Liver (tissue), 7 donors: ENCODE measurements at regions not wholly inside any gene's neighbourhood (a gene's known extent, or its start where the extent isn't known, plus 50 kb on each side); places are given as distances from the start of the nearest gene placed in this dataset.

Experiments
- DNase-seq: peaks from one replicate; pipeline ENCODE4 v3.0.0-alpha.2; 2017; ENCODE audit warnings: low spot score
- H3K27ac ChIP-seq, 2 donors: one replicate each; pipeline ENCODE4 v1.7.0; 2013; ENCODE audit warnings: inconsistent platforms in 2 of 2, low read length in 2 of 2, control low read depth in 1 of 2, low read depth in 1 of 2, mild to moderate bottlenecking in 1 of 2
- H3K27me3 ChIP-seq, 4 donors: one replicate each; pipeline versions ENCODE4 v1.6.1 to v1.7.0; 2013; ENCODE audit warnings: low read length in 3 of 4, inconsistent platforms in 1 of 4, mild to moderate bottlenecking in 1 of 4, moderate library complexity in 1 of 4; ENCODE audit not compliant: control insufficient read depth in 4 of 4, insufficient read depth in 4 of 4
- H3K36me3 ChIP-seq, 4 donors: one replicate each; pipeline versions ENCODE4 v1.6.1 to v1.7.0; 2013; ENCODE audit warnings: low read length in 3 of 4, mild to moderate bottlenecking in 3 of 4, low read depth in 1 of 4, moderate library complexity in 1 of 4; ENCODE audit not compliant: control insufficient read depth in 4 of 4, insufficient read depth in 3 of 4
- H3K4me1 ChIP-seq, 4 donors: one replicate each; pipeline versions ENCODE4 v1.6.1 to v1.7.0; 2013; ENCODE audit warnings: low read length in 3 of 4, mild to moderate bottlenecking in 3 of 4, moderate library complexity in 1 of 4; ENCODE audit not compliant: control insufficient read depth in 4 of 4, insufficient read depth in 4 of 4
- H3K4me3 ChIP-seq, 3 donors: one replicate each; pipeline versions ENCODE4 v1.6.1 to v1.7.0; 2013; ENCODE audit warnings: low read length in 3 of 3, control low read depth in 1 of 3, low read depth in 1 of 3, mild to moderate bottlenecking in 1 of 3
- H3K9ac ChIP-seq, 2 donors: one replicate each; pipeline ENCODE4 v1.7.0; 2013; ENCODE audit warnings: low read length in 2 of 2, mild to moderate bottlenecking in 2 of 2, moderate library complexity in 2 of 2, control low read depth in 1 of 2, low read depth in 1 of 2
- H3K9me3 ChIP-seq, 4 donors: one replicate each; pipeline versions ENCODE4 v1.6.1 to v1.7.0; 2013; ENCODE audit warnings: low read length in 3 of 4; ENCODE audit not compliant: control insufficient read depth in 4 of 4
- ATF3 ChIP-seq: IDR thresholded peaks from 2 replicates; pipeline ENCODE4 v1.6.1; 2016; ENCODE audit warnings: antibody characterized with exemption
- FOXA1 ChIP-seq: IDR thresholded peaks from 2 replicates; pipeline ENCODE4 v1.6.1; 2016; ENCODE audit warnings: antibody characterized with exemption
- FOXA2 ChIP-seq: IDR thresholded peaks from 2 replicates; pipeline ENCODE4 v1.6.1; 2016; ENCODE audit warnings: antibody characterized with exemption
- HNF4A ChIP-seq, 2 donors: conservative IDR thresholded peaks; 2 replicates each; pipeline ENCODE4 v1.6.1; 2016; ENCODE audit warnings: antibody characterized with exemption in 2 of 2, mild to moderate bottlenecking in 2 of 2
- HNF4G ChIP-seq: IDR thresholded peaks from 2 replicates; pipeline ENCODE4 v1.6.1; 2016; ENCODE audit warnings: antibody characterized with exemption
- MAX ChIP-seq: IDR thresholded peaks from 2 replicates; pipeline ENCODE4 v1.6.1; 2016; ENCODE audit warnings: antibody characterized with exemption
- NR2F2 ChIP-seq: IDR thresholded peaks from 2 replicates; pipeline ENCODE4 v1.6.1; 2016; ENCODE audit warnings: antibody characterized with exemption
- RAD21 ChIP-seq, 2 donors: IDR thresholded peaks; 2 replicates each; pipeline ENCODE4 v1.6.1; 2016; ENCODE audit warnings: antibody characterized with exemption in 2 of 2, mild to moderate bottlenecking in 2 of 2
- REST ChIP-seq: IDR thresholded peaks from 2 replicates; pipeline ENCODE4 v1.6.1; 2016; ENCODE audit warnings: antibody characterized with exemption, mild to moderate bottlenecking
- RXRA ChIP-seq, 2 donors: IDR thresholded peaks; 2 replicates each; pipeline ENCODE4 v1.6.1; 2017 to 2018; ENCODE audit warnings: antibody characterized with exemption in 2 of 2, mild to moderate bottlenecking in 1 of 2
- ZBTB33 ChIP-seq: IDR thresholded peaks from 2 replicates; pipeline ENCODE4 v1.6.1; 2016; ENCODE audit warnings: antibody characterized with exemption
- WGBS: extraction: QIAGEN DNeasy Blood & Tissue Kit; methylation state at CpG from one replicate; pipeline ENCODE4 v1.1.7; 2013; 5-methylcytosine and 5-hydroxymethylcytosine counted together
- donor health status: healthy.
- donor health status: healthy.
- donor health status: healthy.
- donor health status: healthy.

GRCh38 chr1:93750955-93751354 is 69.3 kb upstream of the BCAR3 start:
- no peak overlapping the region for H3K4me3 ChIP-seq
- H3K27me3 ChIP-seq = no peaks in the 10 kb centered on the region
- H3K36me3 ChIP-seq = no peaks in the 10 kb centered on the region
- H3K9me3 ChIP-seq = no peaks in the 10 kb centered on the region
- no peak overlapping the region for H3K9ac ChIP-seq
- WGBS = 69% methylated on average over 6 of the region's 6 CpGs
- H3K4me1 ChIP-seq = peaks cover 0 to 7% (median 2%) of the 10 kb centered on the region in 4 donors
- no peak for DNase-seq
- no peak overlapping the region for H3K27ac ChIP-seq
- no peak for TF ChIP-seq ATF3
- no peak for TF ChIP-seq ZBTB33
- TF ChIP-seq HNF4G = no peak
- no peak for TF ChIP-seq FOXA1
- no peak for TF ChIP-seq NR2F2
- TF ChIP-seq RXRA (IDR thresholded peaks at IDR 0.05) = no peak
- no peak for TF ChIP-seq RAD21 (IDR thresholded peaks at IDR 0.05)
- no peak for TF ChIP-seq REST

- Histone ChIP-seq H3K27ac (no peak overlapping the region), H3K4me3 (no peak overlapping the region), H3K27me3 (no peaks in the 10 kb centered on the region), H3K36me3 (no peaks in the 10 kb centered on the region), H3K9me3 (no peaks in the 10 kb centered on the region), H3K9ac (no peak overlapping the region), H3K4me1 (peaks cover 0 to 7% (median 2%) of the 10 kb centered on the region in 4 donors)
- no peak for TF ChIP-seq RXRA (IDR thresholded peaks at IDR 0.05)
- no peak for TF ChIP-seq ATF3
- no peak for TF ChIP-seq HNF4A (conservative IDR thresholded peaks at IDR 0.05)
- no peak for TF ChIP-seq FOXA2
- no peak for TF ChIP-seq REST
- TF ChIP-seq MAX = no peak
- DNase-seq = no peak
- WGBS = 78% methylated on average over 2 of the region's 2 CpGs
These were observed 68.3 kb upstream of the BCAR3 start for GRCh38 chr1:93749894-93750301.
